Subcutaneous abdominal adipose tissue (tissue), 5 donors: ENCODE measurements at regions not wholly inside any gene's neighbourhood (a gene's known extent, or its start where the extent isn't known, plus 50 kb on each side); places are given as distances from the start of the nearest gene placed in this dataset.

Experiments used
- H3K27ac ChIP-seq: one replicate; pipeline ENCODE4 v1.7.0; 2013; ENCODE audit warnings: low read depth, mild to moderate bottlenecking, inconsistent platforms, low read length, moderate library complexity
- H3K27me3 ChIP-seq, 5 donors: one replicate each; pipeline ENCODE4 v1.7.0; 2013; ENCODE audit warnings: low read length in 5 of 5, inconsistent platforms in 1 of 5; ENCODE audit not compliant: control insufficient read depth in 5 of 5, insufficient read depth in 4 of 5
- H3K36me3 ChIP-seq, 5 donors: one replicate each; pipeline ENCODE4 v1.7.0; 2013; ENCODE audit warnings: low read length in 5 of 5; ENCODE audit not compliant: control insufficient read depth in 5 of 5, insufficient read depth in 5 of 5
- H3K4me1 ChIP-seq, 5 donors: one replicate each; pipeline ENCODE4 v1.7.0; 2013; ENCODE audit warnings: low read length in 5 of 5, mild to moderate bottlenecking in 3 of 5, moderate library complexity in 1 of 5; ENCODE audit not compliant: control insufficient read depth in 5 of 5, insufficient read depth in 5 of 5
- H3K4me3 ChIP-seq, 5 donors: one replicate each; pipeline ENCODE4 v1.7.0; 2013; ENCODE audit warnings: low read length in 5 of 5, low read depth in 1 of 5
- H3K9ac ChIP-seq, 5 donors: one replicate each; pipeline ENCODE4 v1.7.0; 2013; ENCODE audit warnings: low read length in 5 of 5, mild to moderate bottlenecking in 4 of 5, moderate library complexity in 3 of 5
- H3K9me3 ChIP-seq, 5 donors: one replicate each; pipeline ENCODE4 v1.7.0; 2013; ENCODE audit warnings: low read length in 5 of 5; ENCODE audit not compliant: control insufficient read depth in 5 of 5
- donor health status: healthy.
- donor health status: healthy.
- donor health status: healthy.
- donor health status: healthy.
- donor health status: healthy.

DNA sequence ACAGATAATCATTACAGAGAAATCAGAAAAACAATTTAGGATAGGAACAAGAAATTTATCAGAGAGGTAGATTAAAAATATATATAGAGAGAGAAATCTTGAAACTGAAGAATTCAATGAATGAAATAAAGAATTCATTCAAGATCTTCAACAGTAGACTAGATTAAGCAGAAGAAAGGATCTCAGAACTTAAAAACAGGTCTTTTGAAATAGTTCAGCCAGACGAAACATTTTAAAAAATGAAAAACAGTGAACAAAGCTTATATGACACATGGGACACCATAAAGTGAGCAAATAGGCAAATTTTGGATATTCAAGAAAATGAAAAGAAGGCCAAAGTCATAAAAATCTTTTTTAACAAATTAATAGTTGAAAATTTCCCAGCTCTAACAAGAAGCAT is 138.8 kb downstream of the CASP12 start:
- no peaks in the 10 kb centered on the region for H3K36me3 ChIP-seq
- no peak overlapping the region for H3K4me3 ChIP-seq
- H3K9ac ChIP-seq: no peak overlapping the region
- H3K4me1 ChIP-seq: peaks cover 0 to 6% (median 0%) of the 10 kb centered on the region in 5 donors
- H3K9me3 ChIP-seq: peaks cover 2 to 11% (median 8%) of the 10 kb centered on the region in 5 donors
- no peak overlapping the region for H3K27ac ChIP-seq
- H3K27me3 ChIP-seq: no peaks in the 10 kb centered on the region

GRCh38 chr11:104738918-104739317 is 159.3 kb downstream of the CASP12 start:
- Histone ChIP-seq H3K4me1 (peaks cover 0 to 4% (median 0%) of the 10 kb centered on the region in 5 donors), H3K9ac (no peak overlapping the region), H3K36me3 (no peaks in the 10 kb centered on the region), H3K4me3 (no peak overlapping the region), H3K9me3 (no peaks in the 10 kb centered on the region), H3K27ac (no peak overlapping the region), H3K27me3 (no peaks in the 10 kb centered on the region)

DNA sequence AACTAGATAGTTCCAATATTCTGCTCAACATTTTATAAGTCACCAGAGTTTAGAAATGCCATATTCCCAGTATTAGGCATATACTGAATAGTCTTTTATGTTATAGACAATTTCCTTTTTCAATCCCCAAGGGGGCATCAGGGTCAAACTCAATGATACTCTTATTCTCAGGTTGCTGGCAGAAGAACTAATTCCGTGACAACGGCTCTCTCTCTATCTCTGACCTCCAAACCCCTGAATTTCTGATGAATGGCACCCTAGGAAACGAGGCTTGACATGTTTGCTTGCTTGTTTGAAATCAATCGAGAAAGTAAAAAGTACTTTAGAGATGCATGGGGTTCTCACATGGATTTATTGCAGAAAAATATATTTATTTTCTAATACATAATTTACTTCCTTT is 160.1 kb downstream of the CASP12 start:
- H3K4me1 ChIP-seq: peaks cover 0 to 4% (median 0%) of the 10 kb centered on the region in 5 donors
- H3K27me3 ChIP-seq: no peaks in the 10 kb centered on the region
- H3K9ac ChIP-seq: no peak overlapping the region
- no peak overlapping the region for H3K27ac ChIP-seq
- H3K4me3 ChIP-seq: no peak overlapping the region
- no peaks in the 10 kb centered on the region for H3K9me3 ChIP-seq
- H3K36me3 ChIP-seq: no peaks in the 10 kb centered on the region

DNA sequence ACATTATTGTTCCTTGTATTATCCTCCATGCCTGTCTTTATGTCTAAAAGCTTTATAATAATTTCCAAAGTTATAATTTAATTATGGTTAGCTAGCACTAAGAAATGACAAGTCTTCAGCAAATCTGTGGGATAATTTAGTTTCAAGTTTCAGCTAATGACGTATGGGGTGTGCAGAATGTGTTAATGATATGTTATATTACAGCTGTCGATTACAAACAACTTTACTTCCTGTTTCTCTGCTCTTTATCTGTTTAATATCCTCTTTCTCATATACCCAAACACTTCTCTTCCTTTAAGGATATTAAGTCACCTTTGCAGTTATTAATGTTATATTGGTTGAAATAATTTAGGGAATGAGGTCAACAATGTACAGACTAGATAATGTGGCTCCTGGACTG is 161.8 kb downstream of the CASP12 start:
- Histone ChIP-seq H3K9me3 (no peaks in the 10 kb centered on the region), H3K4me3 (no peak overlapping the region), H3K27me3 (no peaks in the 10 kb centered on the region), H3K9ac (no peak overlapping the region), H3K4me1 (peaks cover 0 to 4% (median 0%) of the 10 kb centered on the region in 5 donors), H3K36me3 (no peaks in the 10 kb centered on the region), H3K27ac (no peak overlapping the region)

- H3K9me3 ChIP-seq: no peaks in the 10 kb centered on the region
- H3K9ac ChIP-seq: no peak overlapping the region
- peaks cover 0 to 4% (median 0%) of the 10 kb centered on the region in 5 donors for H3K4me1 ChIP-seq
- no peaks in the 10 kb centered on the region for H3K36me3 ChIP-seq
- no peak overlapping the region for H3K27ac ChIP-seq
- H3K27me3 ChIP-seq: no peaks in the 10 kb centered on the region
- H3K4me3 ChIP-seq: no peak overlapping the region
Measured at GRCh38 chr11:104734998-104735397, 163.3 kb downstream of the CASP12 start.

DNA sequence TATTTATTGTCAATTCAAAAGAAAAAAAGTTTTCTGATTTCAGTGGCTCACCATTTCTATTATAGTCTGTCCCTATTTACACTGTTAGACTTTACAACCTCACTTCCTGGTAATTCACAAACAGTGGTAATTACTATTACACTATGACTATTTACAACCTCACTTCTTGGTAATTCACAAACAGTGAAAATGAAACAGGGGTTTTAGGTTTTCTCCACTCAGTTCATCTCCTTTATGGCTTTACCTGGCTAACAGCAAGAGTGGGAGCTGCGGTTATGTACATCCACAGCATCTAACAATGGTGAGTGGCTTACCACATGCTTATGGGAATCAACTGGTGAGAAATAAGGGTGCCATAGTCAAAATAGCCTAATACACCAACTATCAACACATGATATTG is 166.4 kb downstream of the CASP12 start:
- H3K9ac ChIP-seq: no peak overlapping the region

GRCh38 chr11:104728927-104729326 is 169.3 kb downstream of the CASP12 start:
- Histone ChIP-seq H3K9ac (no peak overlapping the region), H3K36me3 (no peaks in the 10 kb centered on the region), H3K27me3 (no peaks in the 10 kb centered on the region), H3K4me1 (no peaks in the 10 kb centered on the region), H3K4me3 (no peak overlapping the region), H3K27ac (no peak overlapping the region), H3K9me3 (no peaks in the 10 kb centered on the region)

More for the DNA sequence above, 166.4 kb downstream of the CASP12 start:
- Histone ChIP-seq H3K4me1 (peaks cover 0 to 4% (median 0%) of the 10 kb centered on the region in 5 donors), H3K9me3 (no peaks in the 10 kb centered on the region), H3K27me3 (no peaks in the 10 kb centered on the region), H3K36me3 (no peaks in the 10 kb centered on the region), H3K27ac (no peak overlapping the region), H3K4me3 (no peak overlapping the region)

- Histone ChIP-seq H3K9ac (no peak overlapping the region), H3K4me3 (no peak overlapping the region), H3K4me1 (no peaks in the 10 kb centered on the region), H3K27ac (no peak overlapping the region), H3K27me3 (no peaks in the 10 kb centered on the region), H3K36me3 (no peaks in the 10 kb centered on the region), H3K9me3 (peaks cover 0 to 3% (median 2%) of the 10 kb centered on the region in 5 donors)
Measured at GRCh38 chr11:104727768-104728167, 170.5 kb downstream of the CASP12 start.

DNA sequence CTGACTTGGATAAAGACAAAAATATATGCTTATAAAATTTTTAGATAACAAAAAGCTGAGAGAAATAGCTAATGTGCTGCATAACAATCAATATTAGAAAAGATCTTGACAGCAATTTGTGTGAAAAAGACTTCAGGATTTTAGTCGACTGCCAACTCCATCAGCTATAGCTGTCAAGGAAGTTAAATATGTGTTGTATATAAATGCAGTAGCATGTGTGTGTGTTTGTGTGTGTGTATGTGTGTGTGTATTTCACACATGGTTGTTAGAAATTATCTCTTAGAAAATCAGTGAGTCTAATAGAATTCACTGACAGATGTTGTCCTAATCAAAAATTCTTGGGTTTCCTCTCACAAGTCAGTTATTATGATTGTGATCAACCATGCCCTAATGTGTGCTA is 171.2 kb downstream of the CASP12 start:
- no peaks in the 10 kb centered on the region for H3K36me3 ChIP-seq
- peaks cover 0 to 4% (median 2%) of the 10 kb centered on the region in 5 donors for H3K9me3 ChIP-seq
- H3K27me3 ChIP-seq: no peaks in the 10 kb centered on the region
- no peak overlapping the region for H3K27ac ChIP-seq
- H3K4me1 ChIP-seq: no peaks in the 10 kb centered on the region
- no peak overlapping the region for H3K4me3 ChIP-seq
- no peak overlapping the region for H3K9ac ChIP-seq

DNA sequence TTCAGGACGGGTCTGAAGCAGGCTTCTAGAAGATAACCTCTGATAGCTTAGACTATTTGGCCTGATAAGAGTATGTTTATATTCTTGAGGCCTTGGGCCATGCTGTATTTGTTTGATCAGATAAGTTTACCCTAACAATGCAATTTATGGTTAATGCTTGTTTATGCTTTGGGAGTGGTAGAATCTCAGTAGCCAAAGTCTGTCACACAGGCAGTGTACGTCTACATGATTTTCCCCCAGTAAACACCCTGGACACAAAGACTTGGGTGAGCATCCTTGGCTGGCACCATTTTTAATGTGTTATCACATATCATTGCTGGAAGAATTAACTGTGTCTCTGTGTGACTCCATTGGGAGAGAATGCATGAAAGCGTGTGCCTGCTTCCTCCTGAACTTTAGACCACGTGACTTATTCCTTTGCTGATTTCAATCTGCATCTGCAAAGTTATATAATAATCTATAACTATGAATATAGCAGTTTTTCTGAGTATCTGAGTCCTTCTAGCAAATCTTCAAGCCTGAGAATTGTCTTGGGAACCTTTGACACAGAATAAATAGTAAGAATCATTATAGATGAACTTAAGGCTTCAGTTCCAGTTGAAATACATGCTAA is 172.4 kb downstream of the CASP12 start:
- no peaks in the 10 kb centered on the region for H3K27me3 ChIP-seq
- no peak overlapping the region for H3K27ac ChIP-seq
- no peaks in the 10 kb centered on the region for H3K4me1 ChIP-seq
- H3K9ac ChIP-seq: no peak overlapping the region
- peaks cover 0 to 4% (median 2%) of the 10 kb centered on the region in 5 donors for H3K9me3 ChIP-seq
- H3K4me3 ChIP-seq: no peak overlapping the region
- H3K36me3 ChIP-seq: no peaks in the 10 kb centered on the region
